Occipital lobe (tissue), 1 donor: ENCODE measurements at regions not wholly inside any gene's neighbourhood (a gene's known extent, or its start where the extent isn't known, plus 50 kb on each side); places are given as distances from the start of the nearest gene placed in this dataset.

Experiments
- DNase-seq: peaks from one replicate; lab custom pipeline; 2025; lab: John Stamatoyannopoulos, UW

GRCh38 chr2:19684516-19684915 lies 217.3 kb downstream of the TTC32 start:
- no peak for DNase-seq

- no peak for DNase-seq
Observed at GRCh38 chr2:19683556-19683955, 218.2 kb downstream of the TTC32 start.

GRCh38 chr2:19682493-19682892 lies 219.3 kb downstream of the TTC32 start:
- DNase-seq: no peak

- no peak for DNase-seq
Observed at GRCh38 chr2:19677825-19678518, 223.8 kb downstream of the TTC32 start.

GRCh38 chr2:19677215-19677777 lies 224.5 kb downstream of the TTC32 start:
- DNase-seq: no peak

- no peak for DNase-seq
Observed at GRCh38 chr2:19676770-19677169, 225.0 kb downstream of the TTC32 start.

- DNase-seq: peak; percentile 28
Observed at GRCh38 chr2:19675856-19676460, 225.8 kb downstream of the TTC32 start.

GRCh38 chr2:19675003-19675629 lies 226.7 kb downstream of the TTC32 start:
- no peak for DNase-seq

- DNase-seq: no peak
Observed at GRCh38 chr2:19674051-19675002, 227.5 kb downstream of the TTC32 start.

- no peak for DNase-seq
Observed at GRCh38 chr2:19673213-19673791, 228.5 kb downstream of the TTC32 start.

GRCh38 chr2:19671916-19672315 lies 229.9 kb downstream of the TTC32 start:
- DNase-seq: no peak

GRCh38 chr2:19671311-19671710 lies 230.5 kb downstream of the TTC32 start:
- no peak for DNase-seq

- no peak for DNase-seq
Observed at GRCh38 chr2:19670303-19670702, 231.5 kb downstream of the TTC32 start.

- DNase-seq: no peak
Observed at GRCh38 chr2:19669559-19669958, 232.2 kb downstream of the TTC32 start.

GRCh38 chr2:19669126-19669525 lies 232.7 kb downstream of the TTC32 start:
- no peak for DNase-seq

GRCh38 chr2:19667536-19667949 lies 234.2 kb downstream of the TTC32 start:
- DNase-seq: no peak

GRCh38 chr2:19667085-19667484 lies 234.7 kb downstream of the TTC32 start:
- no peak for DNase-seq

GRCh38 chr2:19664646-19665045 lies 237.1 kb downstream of the TTC32 start:
- no peak for DNase-seq

- no peak for DNase-seq
Observed at GRCh38 chr2:19659024-19659792, 242.6 kb downstream of the TTC32 start.

- DNase-seq: no peak
Observed at GRCh38 chr2:19656011-19656410, 245.8 kb downstream of the TTC32 start.
